K562 (cell line): ENCODE measurements at regions not wholly inside any gene's neighbourhood (a gene's known extent, or its start where the extent isn't known, plus 50 kb on each side); places are given as distances from the start of the nearest gene placed in this dataset.
A peak's percentile ranks its signal among the peaks of the same experiment; 100 is the strongest.
"Not testable (repeated sequence)": the region's sequence is repeated elsewhere in the genome, so short reads cannot be mapped to it uniquely, and the experiment has no call there.

Experiments used
- ATAC-seq: fragments of 200-7000 bp; cut with Tn5 transposase; 3 replicates; pipeline ENCODE4 v1.9.1; 2020; ENCODE audit warnings: moderate library complexity
- BruUV-seq: library from RNA; stranded (reverse); fragments of 400-500 nt; replicated peaks from 2 replicates; lab custom pipeline; 2021; lab: Mats Ljungman, UMichigan
- CTCF ChIA-PET: fragments of 300-600 bp; formaldehyde crosslinking; extraction: SDS; loops from one replicate; lab custom pipeline; 2021; ENCODE audit warnings: low intra/inter-chr PET ratio; lab: Yijun Ruan, JAX
- POLR2A ChIA-PET: fragments of 300-600, 350-650 bp; sonication (Branson Sonifier 250); formaldehyde crosslinking; extraction: SDS; loops from one replicate; lab custom pipeline; 2021; ENCODE audit warnings: antibody characterized with exemption, inconsistent platforms; lab: Yijun Ruan, JAX
- DNase-seq, 4 experiments: peaks; one replicate each; pipeline versions ENCODE4 v3.0.0 to v3.0.0-alpha.2; 2011 to 2018; ENCODE audit warnings: low spot score in 3 of 4, mixed read lengths in 3 of 4; ENCODE audit errors: extremely low read depth in 1 of 4
- FAIRE-seq: peaks from 2 replicates; lab custom pipeline; 2011; peaks lifted over from hg19 to GRCh38; lab: Jason Lieb, UNC
- H2AFZ ChIP-seq: 2 replicates; pipeline ENCODE4 v1.6.0; 2011; ENCODE audit warnings: low read depth, low read length, control low read depth, inconsistent platforms
- H3K27ac ChIP-seq: fragments of 200-600 bp; 3 replicates; pipeline ENCODE4 v1.8.0; 2011; ENCODE audit warnings: low read depth, mild to moderate bottlenecking, control low read depth, inconsistent platforms, low read length, moderate library complexity, mixed read lengths; ENCODE audit errors: extremely low read depth
- H3K27me3 ChIP-seq, 2 experiments: fragments of 300-600 bp in 1 of 2; 2 replicates in 1 of 2; 3 replicates in 1 of 2; pipeline versions ENCODE4 v1.6.0 to v1.8.0; 2011; ENCODE audit warnings: inconsistent platforms in 2 of 2, low read length in 2 of 2, mild to moderate bottlenecking in 1 of 2, mixed read lengths in 1 of 2, moderate library complexity in 1 of 2; ENCODE audit not compliant: control insufficient read depth in 2 of 2, insufficient read depth in 2 of 2
- H3K36me3 ChIP-seq: fragments of 300-600 bp; 3 replicates; pipeline ENCODE4 v1.8.0; 2011; ENCODE audit warnings: mild to moderate bottlenecking, low read length, inconsistent platforms; ENCODE audit not compliant: control insufficient read depth, insufficient read depth
- H3K4me1 ChIP-seq, 2 experiments: fragments of 200-600 bp in 1 of 2; replicated peaks in 1 of 2; 2 replicates in 1 of 2; 3 replicates in 1 of 2; pipeline versions ENCODE4 v1.5.1 to v1.8.0; 2011; ENCODE audit warnings: inconsistent platforms in 2 of 2, low read length in 2 of 2, mild to moderate bottlenecking in 1 of 2, mixed read lengths in 1 of 2, moderate library complexity in 1 of 2; ENCODE audit not compliant: control insufficient read depth in 2 of 2, insufficient read depth in 2 of 2
- H3K4me2 ChIP-seq: 2 replicates; pipeline ENCODE4 v1.6.1; 2011; ENCODE audit warnings: low read length, control low read depth, inconsistent platforms, mixed read lengths; ENCODE audit not compliant: insufficient read depth
- H3K4me3 ChIP-seq: fragments of 200-600 bp; sonication (generic), shearing (Covaris generic); 2 replicates; pipeline ENCODE4 v1.5.1; 2016; ENCODE audit warnings: control low read depth, inconsistent platforms
- H3K79me2 ChIP-seq: fragments of 200-600 bp; 3 replicates; pipeline ENCODE4 v1.8.0; 2011; ENCODE audit warnings: low read length, inconsistent platforms; ENCODE audit not compliant: control insufficient read depth, insufficient read depth
- H3K9ac ChIP-seq, 2 experiments: 2 replicates each; pipeline versions ENCODE4 v1.6.0 to v1.6.1; 2011; ENCODE audit warnings: low read depth in 2 of 2, low read length in 2 of 2, control low read depth in 1 of 2, inconsistent platforms in 1 of 2, mild to moderate bottlenecking in 1 of 2, mixed read lengths in 1 of 2; ENCODE audit not compliant: insufficient read depth in 1 of 2
- H3K9me1 ChIP-seq: one replicate; pipeline ENCODE4 v1.6.0; 2011; ENCODE audit warnings: inconsistent platforms, mild to moderate bottlenecking, low read length, moderate library complexity; ENCODE audit not compliant: control insufficient read depth, insufficient read depth
- H3K9me3 ChIP-seq: replicated peaks from 2 replicates; pipeline ENCODE4 v1.5.1; 2011; ENCODE audit warnings: low read depth, low read length, inconsistent platforms; ENCODE audit not compliant: control insufficient read depth, insufficient read depth
- H4K20me1 ChIP-seq: replicated peaks from 2 replicates; pipeline ENCODE4 v1.6.1; 2011; ENCODE audit warnings: low read length, inconsistent platforms, mixed read lengths; ENCODE audit not compliant: control insufficient read depth, insufficient read depth
- GATAD2B ChIP-seq: fragments of 450-650 bp; IDR thresholded peaks from 2 replicates; pipeline ENCODE4 v1.6.1; 2017; ENCODE audit warnings: mild to moderate bottlenecking, borderline replicate concordance
- PTBP1 ChIP-seq: fragments of 200-400 bp; formaldehyde crosslinking; IDR thresholded peaks from 2 replicates; pipeline ENCODE4 v1.6.1; 2017; ENCODE audit warnings: low read depth, low read length
- SPI1 ChIP-seq: IDR thresholded peaks from 2 replicates; pipeline ENCODE4 v1.6.1; 2011; ENCODE audit warnings: low read depth, low read length, control low read depth, borderline replicate concordance
- U2AF2 ChIP-seq: fragments of 200-400 bp; formaldehyde crosslinking; optimal IDR thresholded peaks from 2 replicates; pipeline ENCODE3; 2017; ENCODE audit warnings: low read depth, mild to moderate bottlenecking, low read length
- ZNF431 ChIP-seq: sonication (generic); formaldehyde crosslinking; IDR thresholded peaks from 2 replicates; pipeline ENCODE4 v1.8.0; 2022; ENCODE audit warnings: mild to moderate bottlenecking, missing genetic modification reagents
- ZNF699 ChIP-seq: fragments of 250-450 bp; sonication (Bioruptor Pico); IDR thresholded peaks from 2 replicates; pipeline ENCODE4 v1.8.0; 2021; ENCODE audit warnings: mild to moderate bottlenecking, moderate library complexity; ENCODE audit not compliant: insufficient replicate concordance
- WGBS: fragments of 100-300 bp; shearing (Covaris generic); methylation state at CpG from one replicate; pipeline ENCODE4 v1.1.6; 2016; ENCODE audit warnings: low coverage, mixed read lengths; ENCODE audit not compliant: insufficient coverage; ENCODE audit errors: missing lambda C conversion rate; 5-methylcytosine and 5-hydroxymethylcytosine counted together
- in situ Hi-C: fragments of 300-500 bp; cut with MboI; formaldehyde crosslinking; loops from 4 replicates; pipeline ENCODE4 v1.15.0; 2018; ENCODE audit warnings: inconsistent platforms, mixed read lengths
- intact Hi-C: fragments of 100-400 bp; cut with micrococcal nuclease; formaldehyde crosslinking; loops from 2 replicates; pipeline ENCODE4 v1.14.2; 2022

GRCh38 chr17:13096291-13096690 lies 78.5 kb upstream of the ELAC2 start:
- no peak for FAIRE-seq
- Histone ChIP-seq H2AFZ (0 out of 2 replicates have a peak overlapping the region, but pooled peaks have one; percentile 24), H3K4me2 (no peak overlapping the region), H3K4me3 (no peak overlapping the region), H3K9me3 (no peaks in the 10 kb centered on the region), H3K9ac (no peak overlapping the region), H3K27me3 (peaks cover 0 to 8% of the 10 kb centered on the region in 2 experiments; a peak in 1 of 5 replicates), H3K9me1 (no peaks in the 10 kb centered on the region), H4K20me1 (no peaks in the 10 kb centered on the region), H3K36me3 (no peaks in the 10 kb centered on the region), H3K79me2 (no peaks in the 10 kb centered on the region), H3K27ac (no peak overlapping the region), H3K4me1 (no peaks in the 10 kb centered on the region)
- BruUV-seq: no TSS peak
- CTCF ChIA-PET: no interaction called here
- intact Hi-C loops (no loop called here), in situ Hi-C loops (no loop called here)
- WGBS: 4% methylated on average over 3 of the region's 3 CpGs
- no peak for ATAC-seq
- peak in 1 of 4 experiments; percentile 1 for DNase-seq
- no peak for TF ChIP-seq ZNF431 (CRISPR knock-in tag)
- no peak for TF ChIP-seq GATAD2B
- no peak for TF ChIP-seq U2AF2
- no peak for TF ChIP-seq ZNF699 (CRISPR knock-in tag)
- no peak for TF ChIP-seq PTBP1
- TF ChIP-seq SPI1: no peak
- POLR2A ChIA-PET: no interaction called here

DNA sequence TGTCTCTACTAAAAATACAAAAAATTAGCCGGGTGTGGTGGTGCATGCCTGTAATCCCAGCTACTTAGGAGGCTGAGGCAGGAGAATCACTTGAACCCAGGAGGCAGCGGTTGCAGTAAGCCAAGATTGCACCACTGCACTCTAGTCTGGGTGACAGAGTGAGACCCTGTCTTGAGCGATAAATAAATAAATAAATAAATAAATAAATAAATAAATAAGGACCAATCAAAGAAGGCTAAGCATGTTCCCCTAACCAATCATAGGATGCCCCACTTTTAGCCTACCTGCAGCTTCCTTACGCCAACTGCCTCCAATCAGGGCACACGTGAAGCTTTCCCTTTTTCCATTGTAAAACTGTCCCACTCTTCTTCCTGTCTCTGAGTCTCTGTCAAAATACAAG lies 74.2 kb upstream of the ELAC2 start:
- 0% methylated on average over 3 of the region's 5 CpGs for WGBS
- intact Hi-C loops, BruUV-seq, H3K27ac ChIP-seq, H3K79me2 ChIP-seq, ATAC-seq, H2AFZ ChIP-seq, H3K9me3 ChIP-seq, POLR2A ChIA-PET, FAIRE-seq, DNase-seq, H3K9ac ChIP-seq, H3K27me3 ChIP-seq, CTCF ChIA-PET, H3K4me1 ChIP-seq, in situ Hi-C loops, H3K9me1 ChIP-seq, H3K36me3 ChIP-seq, H3K4me3 ChIP-seq, H4K20me1 ChIP-seq, H3K4me2 ChIP-seq: not testable (repeated sequence)
